Head of caudate nucleus (tissue), 42 donors: ENCODE measurements at regions not wholly inside any gene's neighbourhood (a gene's known extent, or its start where the extent isn't known, plus 50 kb on each side); places are given as distances from the start of the nearest gene placed in this dataset.
"Not testable (repeated sequence)": the region's sequence is repeated elsewhere in the genome, so short reads cannot be mapped to it uniquely, and the experiment has no call there.

ENCODE experiments used
- DNase-seq, 42 donors: peaks; one replicate each; pipeline versions ENCODE4 v3.0.0 to v3.0.0-alpha.2; 2020 to 2021; ENCODE audit warnings: mixed read lengths in 7 of 42
- intact Hi-C: fragments of 100-400 bp; cut with DNase I; formaldehyde crosslinking; loops from one replicate; pipeline ENCODE4 v1.15.0; 2022

DNA sequence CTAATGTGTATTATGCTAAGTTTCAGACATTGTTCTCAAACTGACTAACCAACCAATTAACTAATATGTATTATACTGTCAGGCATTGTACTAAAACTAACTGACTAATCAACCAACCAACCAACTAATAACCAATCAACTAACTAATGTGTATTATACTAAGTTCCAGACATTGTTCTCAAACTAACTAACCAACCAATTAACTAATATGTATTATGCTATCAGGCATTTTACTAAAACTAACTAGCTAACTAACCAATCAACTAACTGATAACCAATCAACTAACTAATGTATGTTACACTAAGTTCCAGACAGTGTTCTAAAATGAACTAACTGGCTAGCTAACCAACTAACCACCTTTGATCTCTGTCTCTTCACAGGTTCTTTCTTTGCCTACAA is 152.3 kb downstream of the SUDS3 start:
- no peak for DNase-seq
- intact Hi-C loops, result no loop called here

GRCh38 chr12:118534003-118534402 is 157.6 kb downstream of the SUDS3 start:
- DNase-seq, result no peak
- intact Hi-C loops, result no loop called here

- DNase-seq, result no peak
- intact Hi-C loops, result no loop called here
Observed at GRCh38 chr12:118536306-118536906, 160.1 kb downstream of the SUDS3 start.

DNA sequence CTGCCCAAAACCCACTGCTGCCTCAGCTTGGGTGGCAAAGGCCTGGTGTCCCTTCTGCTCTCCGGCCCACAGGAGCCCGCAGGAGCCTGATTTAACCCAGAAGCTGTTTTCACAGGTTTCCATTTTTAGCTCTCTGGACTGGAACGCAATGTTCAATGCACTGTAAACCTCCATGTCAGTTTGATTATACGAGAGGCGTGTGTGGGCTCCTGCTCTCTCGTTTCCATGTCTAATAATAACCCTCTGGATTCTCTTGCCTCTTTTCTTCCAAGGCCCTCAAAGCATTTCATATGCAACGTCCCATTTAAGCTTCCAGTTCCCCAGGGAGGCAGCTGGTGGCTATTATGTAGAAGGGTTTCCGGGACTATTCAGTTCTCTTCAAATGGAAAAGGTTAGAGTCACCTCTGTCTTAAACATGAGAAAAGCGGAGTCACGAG is 161.1 kb downstream of the SUDS3 start:
- intact Hi-C loops, result no loop called here
- DNase-seq, result peak in 39 of 42 donors; percentile 2 to 80 (median 40)

- DNase-seq, result no peak
- intact Hi-C loops, result no loop called here
Observed at GRCh38 chr12:118541071-118541470, 164.7 kb downstream of the SUDS3 start.

DNA sequence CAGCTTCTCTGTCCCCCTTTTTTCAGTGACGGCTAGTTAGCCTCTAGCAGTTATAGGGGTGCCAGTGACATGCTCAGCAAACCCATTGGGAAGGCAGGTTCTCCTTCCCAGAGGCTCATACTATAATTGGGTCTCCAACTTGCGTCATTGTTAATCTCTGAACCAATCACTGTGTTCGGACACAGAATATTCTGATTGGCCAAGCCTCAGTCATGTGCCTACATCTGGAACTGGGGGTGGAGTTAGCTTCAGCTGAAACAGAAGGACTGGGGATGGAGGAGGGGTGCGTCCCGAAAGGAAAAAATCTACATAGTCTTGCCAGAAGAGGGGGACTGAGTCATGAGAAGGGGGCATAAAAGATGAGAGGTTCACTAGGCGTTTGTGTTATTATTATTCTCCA is 165.6 kb downstream of the SUDS3 start:
- intact Hi-C loops, result no loop called here

GRCh38 chr12:118543651-118544050 is 167.3 kb downstream of the SUDS3 start:
- intact Hi-C loops, result no loop called here
- peak in 1 of 42 donors; percentile 9 for DNase-seq

More for the DNA sequence above, 165.6 kb downstream of the SUDS3 start:
- no peak for DNase-seq

DNA sequence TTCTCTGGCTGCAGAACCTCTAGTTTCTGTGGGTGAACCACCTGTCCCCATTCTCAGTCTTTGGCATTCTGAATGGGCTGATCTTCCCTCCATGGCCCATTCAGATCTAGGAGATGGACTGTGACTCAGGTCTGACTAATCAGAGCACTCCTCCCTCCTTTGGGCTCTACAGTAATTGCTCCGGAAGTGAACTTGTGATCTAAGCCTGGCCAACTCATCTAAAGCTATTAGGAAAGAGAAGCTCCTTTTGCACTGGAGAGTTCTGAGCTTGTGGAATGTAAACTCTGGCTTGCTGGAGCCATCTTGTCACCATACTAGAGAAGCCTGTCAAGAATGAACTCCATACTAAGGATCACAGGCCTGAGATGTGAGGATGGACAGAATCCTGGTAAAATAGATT is 168.2 kb downstream of the SUDS3 start:
- no peak for DNase-seq
- intact Hi-C loops, result no loop called here

GRCh38 chr12:118547606-118548005 is 171.3 kb downstream of the SUDS3 start:
- intact Hi-C loops, DNase-seq: not testable (repeated sequence)

DNA sequence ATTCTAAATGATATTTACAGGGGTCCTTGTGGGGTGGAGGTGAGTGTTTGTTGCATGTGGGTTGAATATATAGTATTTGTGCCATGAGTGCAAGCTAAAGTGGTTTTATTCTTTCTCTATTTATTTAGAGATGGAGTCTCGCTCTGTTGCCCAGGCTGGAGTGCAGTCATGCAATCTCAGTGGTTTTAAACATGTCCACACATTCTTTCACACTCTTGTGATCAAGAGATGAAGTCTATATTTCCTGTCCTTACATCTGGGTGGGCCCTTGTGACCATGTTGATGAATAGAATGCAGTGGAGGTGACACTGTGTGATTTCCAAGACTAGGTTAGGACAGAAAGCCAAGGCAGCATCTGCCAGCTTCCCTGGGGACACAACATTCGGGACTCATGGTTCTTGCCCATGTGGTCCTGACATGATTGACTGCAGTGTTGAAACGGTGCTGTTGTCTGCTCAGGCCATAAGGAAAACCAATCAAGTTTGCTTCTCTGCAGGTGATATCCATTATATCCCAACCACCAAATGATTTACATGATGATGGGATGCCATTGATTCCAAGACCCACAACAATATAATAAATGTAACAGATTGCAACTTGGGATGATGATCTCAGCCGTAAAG is 172.6 kb downstream of the SUDS3 start:
- no peak for DNase-seq
- intact Hi-C loops, result no loop called here

- DNase-seq, result no peak
- intact Hi-C loops, result no loop called here
Observed at GRCh38 chr12:118549510-118549980, 173.2 kb downstream of the SUDS3 start.

DNA sequence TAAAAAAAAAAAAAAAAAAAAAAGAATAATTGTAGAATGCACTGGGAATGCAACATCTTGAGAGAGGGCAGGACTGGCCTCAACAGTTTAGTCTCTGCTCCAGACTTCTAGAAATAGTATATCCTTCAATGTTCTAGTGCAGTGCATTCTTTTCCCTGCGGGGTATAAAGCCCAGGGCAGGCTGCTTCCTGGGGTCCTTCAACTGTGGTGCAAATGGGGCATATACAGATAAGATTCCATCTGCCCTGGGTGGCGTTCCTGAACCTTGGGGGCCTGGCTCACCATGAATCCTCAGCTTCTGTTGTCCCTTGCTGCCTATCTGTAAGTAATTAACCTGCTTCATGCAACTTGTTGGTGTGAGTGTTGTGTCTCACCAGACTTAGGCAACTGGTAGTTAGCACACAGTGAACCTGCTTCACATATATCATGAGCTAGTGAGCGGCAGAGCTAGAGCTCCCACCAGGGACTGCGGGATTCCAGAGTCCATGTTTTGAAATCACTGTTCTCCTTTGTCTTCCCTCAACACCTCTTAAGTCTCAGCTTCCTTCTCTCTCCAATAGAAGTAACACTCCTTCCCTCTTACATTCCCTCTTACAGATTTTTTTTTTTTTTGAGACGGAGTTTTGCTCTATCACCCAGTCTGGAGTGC is 177.6 kb downstream of the SUDS3 start:
- DNase-seq, result no peak
- intact Hi-C loops, result no loop called here

DNA sequence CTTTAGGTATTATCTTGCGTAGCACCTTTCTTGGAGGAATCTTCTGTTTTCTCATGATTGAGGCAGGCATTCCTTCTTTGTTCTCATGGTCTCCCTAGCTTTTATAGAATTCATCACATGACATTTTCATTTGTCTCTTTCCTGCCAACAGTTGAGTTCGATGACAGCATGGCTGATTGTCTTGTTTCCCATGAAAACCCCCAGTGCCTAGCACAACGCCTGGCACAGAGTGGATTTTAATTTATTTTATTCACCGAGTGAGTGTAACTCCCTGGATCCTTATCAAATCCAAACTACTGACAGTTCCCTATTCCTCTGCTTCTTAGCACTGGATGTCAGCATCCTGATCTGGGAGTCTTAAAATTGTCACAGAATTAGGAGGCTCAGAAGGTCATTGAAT is 182.6 kb downstream of the SUDS3 start:
- no peak for DNase-seq
- intact Hi-C loops, result no loop called here

DNA sequence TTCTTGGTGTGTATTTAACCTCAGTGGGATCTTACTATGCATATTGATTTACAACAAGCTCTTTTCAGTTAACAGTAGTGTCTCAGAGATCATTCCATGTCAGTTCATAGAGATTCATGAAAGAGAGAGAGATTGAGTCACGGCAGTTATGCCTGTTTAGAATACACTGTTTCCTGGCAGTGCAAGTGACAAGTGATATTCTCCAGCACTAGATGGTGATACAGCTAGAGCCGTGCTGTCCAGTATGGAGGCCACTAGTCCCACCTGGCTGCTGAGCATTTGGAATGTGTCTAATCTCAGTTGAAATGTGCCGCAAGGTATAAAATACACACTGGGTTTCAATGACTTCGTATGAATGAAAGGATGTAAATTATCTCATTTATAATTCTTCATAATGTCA is 184.4 kb downstream of the SUDS3 start:
- intact Hi-C loops, result no loop called here
- no peak for DNase-seq

- no peak for DNase-seq
- intact Hi-C loops, result no loop called here
Observed at GRCh38 chr12:118571730-118572129, 195.4 kb downstream of the SUDS3 start.

- intact Hi-C loops, result no loop called here
- DNase-seq, result no peak
Observed at GRCh38 chr12:118574288-118574687, 197.9 kb downstream of the SUDS3 start.

- DNase-seq, result no peak
Observed at GRCh38 chr12:118575730-118576129, 199.4 kb downstream of the SUDS3 start.

DNA sequence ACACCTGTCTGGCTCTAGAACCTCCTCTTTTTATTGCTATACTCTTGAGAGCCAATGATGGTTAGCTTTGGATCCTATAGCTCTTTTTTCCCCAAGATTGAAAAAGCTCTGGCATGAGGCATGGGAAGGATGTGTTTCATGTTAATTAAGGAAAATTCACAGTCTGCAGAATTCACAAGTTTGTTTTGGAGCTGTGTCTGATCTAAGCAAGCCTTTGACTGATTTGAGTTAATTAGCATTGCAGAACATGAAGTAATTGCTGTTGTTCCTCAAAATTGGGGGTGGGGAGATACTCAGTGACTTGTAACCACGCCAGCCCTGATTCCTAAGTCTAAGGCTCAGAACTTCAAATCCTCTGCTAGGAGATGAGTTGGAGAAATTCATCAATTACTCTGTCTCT is 205.0 kb downstream of the SUDS3 start:
- intact Hi-C loops, result no loop called here
- DNase-seq, result no peak

More at GRCh38 chr12:118575730-118576129, 199.4 kb downstream of the SUDS3 start:
- intact Hi-C loops, result no loop called here

- intact Hi-C loops, result no loop called here
- DNase-seq, result no peak
Observed at GRCh38 chr12:118582863-118583262, 206.5 kb downstream of the SUDS3 start.

GRCh38 chr12:118586433-118586832 is 210.1 kb downstream of the SUDS3 start:
- intact Hi-C loops, result no loop called here
- no peak for DNase-seq

DNA sequence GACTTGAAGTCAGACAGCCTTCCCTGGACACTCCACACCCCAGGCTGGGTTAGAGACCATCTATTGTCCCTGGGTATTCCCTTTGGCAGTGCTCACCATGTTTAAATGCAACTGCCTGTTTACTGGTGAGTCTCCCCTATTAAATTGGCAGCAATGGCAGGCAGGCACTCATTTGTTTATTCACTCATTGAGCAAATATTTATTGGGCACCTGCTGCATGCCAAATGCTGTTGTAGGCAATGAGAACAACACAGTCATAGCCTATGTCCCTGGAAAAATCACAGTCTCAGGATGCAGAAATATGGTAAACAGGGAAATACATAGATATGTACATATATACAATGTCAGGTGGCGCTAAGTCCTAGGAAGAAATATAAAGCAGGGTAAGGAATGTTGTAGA is 212.8 kb downstream of the SUDS3 start:
- no peak for DNase-seq
- intact Hi-C loops, result no loop called here
